ENCODE measurements at regions not wholly inside any gene's neighbourhood (a gene's known extent, or its start where the extent isn't known, plus 50 kb on each side); places are given as distances from the start of the nearest gene placed in this dataset.
"Not testable (repeated sequence)": the region's sequence is repeated elsewhere in the genome, so short reads cannot be mapped to it uniquely, and the experiment has no call there.

- DNase-seq, result no peak
These were observed 145.3 kb upstream of the ECI2 start for GRCh38 chr6:4280707-4281106.

DNA sequence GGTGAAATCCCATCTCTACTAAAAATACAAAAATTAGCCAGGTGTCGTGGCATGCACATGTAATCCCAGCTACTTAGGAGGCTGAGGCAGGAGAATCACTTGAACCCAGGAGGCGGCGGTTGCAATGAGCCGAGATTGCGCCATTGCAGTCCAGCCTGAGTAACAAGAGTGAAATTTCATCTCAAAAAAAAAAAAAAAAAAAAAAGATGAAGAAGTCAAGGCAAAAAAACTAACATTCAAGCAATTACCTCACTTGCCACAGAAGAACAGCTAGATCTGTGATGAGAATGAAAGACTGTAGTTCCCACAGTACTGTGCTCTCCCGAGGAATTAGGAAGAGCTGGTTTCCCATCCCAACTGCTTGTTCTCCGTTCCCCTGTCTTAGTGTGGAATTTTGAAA is 144.7 kb upstream of the ECI2 start:
- DNase-seq, result no peak

DNA sequence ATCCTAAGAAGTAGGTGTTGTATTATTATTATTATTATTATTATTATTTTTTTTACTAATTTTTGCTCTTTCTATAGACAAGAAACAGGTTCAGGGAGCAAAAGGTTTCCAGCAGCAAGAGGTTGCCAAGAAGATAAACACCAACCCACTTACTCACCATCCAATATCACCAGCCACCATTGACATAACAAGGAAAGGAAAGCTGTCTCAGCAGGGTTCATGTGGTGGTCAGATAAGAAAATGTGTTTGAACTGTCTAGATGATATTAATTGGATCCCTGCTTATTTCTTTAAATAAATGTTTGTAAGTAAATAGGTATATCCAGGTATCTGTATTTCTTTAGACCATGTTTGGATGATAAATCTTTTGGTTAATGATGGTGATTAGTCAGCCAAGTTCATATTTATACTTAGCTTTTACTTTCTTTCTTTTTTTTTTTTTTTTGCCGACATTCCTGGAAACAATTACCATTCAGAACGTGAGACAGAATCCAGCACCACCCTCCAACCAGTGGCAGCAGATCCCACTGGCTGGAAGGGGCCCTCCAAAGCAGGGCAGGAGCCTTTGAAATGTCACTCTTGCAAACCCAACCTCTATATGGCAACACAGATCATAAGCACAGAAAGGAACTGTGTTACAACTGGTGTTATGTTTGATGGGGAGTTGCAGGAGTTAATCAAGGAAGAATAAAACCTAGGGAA is 139.2 kb upstream of the ECI2 start:
- no peak for DNase-seq

DNA sequence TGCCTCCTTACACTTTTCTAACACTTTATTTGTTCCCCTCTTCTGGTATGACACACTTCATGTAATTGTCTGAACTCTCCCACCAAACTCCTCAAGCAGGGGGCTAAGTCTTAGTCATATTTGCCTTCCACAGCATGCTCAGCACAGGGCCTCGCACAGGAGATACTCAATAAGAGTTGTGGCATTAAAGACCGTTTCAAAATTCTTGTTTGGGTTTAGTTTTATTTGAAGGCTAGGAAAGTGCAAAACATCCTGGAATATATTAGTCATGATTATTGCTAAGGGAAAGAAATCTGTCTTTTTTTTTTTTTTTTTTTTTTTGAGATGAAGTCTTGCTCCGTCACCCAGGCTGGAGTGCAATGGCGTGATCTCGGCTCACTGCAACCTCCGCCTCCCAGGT is 137.6 kb upstream of the ECI2 start:
- no peak for DNase-seq

- no peak for DNase-seq
These were observed 136.5 kb upstream of the ECI2 start for GRCh38 chr6:4271761-4272470.

GRCh38 chr6:4270776-4271175 is 135.4 kb upstream of the ECI2 start:
- no peak for DNase-seq

DNA sequence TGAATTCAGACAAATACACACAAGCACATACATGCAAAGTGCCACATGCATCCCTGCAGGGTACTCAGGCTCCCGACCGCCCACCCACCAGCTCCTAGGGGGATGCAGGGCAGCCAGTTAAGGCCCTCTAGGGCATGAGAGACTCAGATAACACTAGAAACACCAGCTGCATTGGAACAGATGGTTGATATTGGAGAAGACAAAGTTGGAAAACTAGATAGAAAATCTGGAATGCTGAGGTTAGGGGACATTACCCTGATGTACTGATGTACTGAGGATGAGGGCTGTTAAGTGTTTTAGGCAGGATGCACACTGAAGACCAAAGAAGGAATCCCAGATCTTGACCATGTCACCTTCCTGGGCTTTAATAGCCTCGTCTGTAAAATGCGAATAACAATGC is 134.6 kb upstream of the ECI2 start:
- no peak for DNase-seq

- no peak for DNase-seq
These were observed 132.8 kb upstream of the ECI2 start for GRCh38 chr6:4268171-4268570.

DNA sequence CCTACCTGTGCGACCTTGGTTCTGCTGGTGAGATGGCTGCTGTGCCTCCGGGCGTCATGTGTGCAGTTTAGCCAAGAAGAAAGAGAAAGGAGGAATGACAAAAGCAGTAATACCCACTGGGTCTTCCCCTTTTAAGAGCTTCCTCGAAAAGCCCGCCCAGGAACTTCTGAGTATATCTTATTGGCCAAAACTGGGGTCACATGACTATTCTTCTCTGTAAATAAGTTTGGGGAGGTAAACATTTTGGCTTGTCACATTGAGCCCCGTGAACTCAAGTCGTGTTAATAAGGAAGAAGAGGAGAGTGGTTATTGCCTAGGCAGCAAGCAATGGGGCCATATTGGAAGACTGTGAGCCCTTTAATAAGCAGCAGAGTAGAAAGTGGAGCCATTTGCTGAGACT is 130.4 kb upstream of the ECI2 start:
- no peak for DNase-seq

- DNase-seq, result no peak
These were observed 129.2 kb upstream of the ECI2 start for GRCh38 chr6:4264601-4265000.

GRCh38 chr6:4264081-4264480 is 128.7 kb upstream of the ECI2 start:
- no peak for DNase-seq

DNA sequence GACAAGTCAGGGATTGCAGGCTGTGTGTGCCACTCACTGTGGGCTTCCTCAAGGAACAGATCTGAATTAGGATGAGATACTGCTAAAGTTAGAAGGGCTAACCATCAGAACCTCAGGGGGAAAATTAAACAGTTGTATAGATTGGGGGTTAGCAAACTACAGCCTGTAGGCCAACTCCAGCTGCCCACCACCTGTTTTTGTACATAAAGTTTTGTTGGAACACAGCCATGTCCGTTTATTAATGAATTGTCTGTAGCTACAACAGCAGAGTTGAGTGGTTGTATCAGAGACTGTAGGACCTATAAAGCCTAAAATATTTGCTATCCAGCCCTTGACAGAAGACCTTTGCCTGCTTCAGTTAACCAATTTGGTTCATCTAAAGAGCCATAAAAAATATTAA is 127.2 kb upstream of the ECI2 start:
- no peak for DNase-seq

DNA sequence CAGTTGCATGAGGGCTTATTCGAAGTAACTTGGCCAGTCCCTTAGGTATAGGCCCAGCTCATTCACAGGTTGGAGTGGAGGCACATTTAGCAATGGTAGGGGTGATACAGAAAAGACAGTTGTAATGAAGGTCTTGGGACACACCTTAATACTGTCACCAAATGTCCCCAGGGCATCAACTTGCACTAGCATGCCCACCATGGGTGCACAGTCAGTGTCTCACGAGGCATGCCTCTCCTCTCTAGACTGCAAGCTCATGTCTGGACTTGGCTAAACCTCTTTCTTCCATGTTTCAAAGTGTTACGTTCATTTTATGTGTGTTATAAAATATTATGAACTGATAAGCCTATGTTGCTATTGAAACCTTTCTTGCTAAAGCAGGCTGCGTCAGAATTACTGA is 124.0 kb upstream of the ECI2 start:
- no peak for DNase-seq

DNA sequence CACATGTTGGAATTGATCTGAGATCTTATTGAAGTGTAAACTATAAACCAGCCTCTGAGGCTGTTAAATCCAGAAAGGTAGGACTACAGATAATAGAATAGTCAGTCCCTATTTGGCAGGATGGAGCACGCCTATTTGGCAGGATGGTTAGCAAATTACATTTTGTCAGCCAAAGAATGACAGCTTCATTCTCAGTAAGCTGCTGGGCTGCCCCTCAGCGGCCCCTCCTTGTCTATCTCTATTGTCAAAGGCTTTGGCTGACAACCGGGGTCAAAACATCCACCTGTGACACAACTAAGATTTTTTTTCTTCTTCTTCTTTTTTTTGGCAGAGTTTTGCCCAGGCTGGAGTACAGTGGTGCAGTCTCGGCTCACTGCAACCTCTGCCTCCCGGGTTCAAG is 123.4 kb upstream of the ECI2 start:
- DNase-seq, result no peak

DNA sequence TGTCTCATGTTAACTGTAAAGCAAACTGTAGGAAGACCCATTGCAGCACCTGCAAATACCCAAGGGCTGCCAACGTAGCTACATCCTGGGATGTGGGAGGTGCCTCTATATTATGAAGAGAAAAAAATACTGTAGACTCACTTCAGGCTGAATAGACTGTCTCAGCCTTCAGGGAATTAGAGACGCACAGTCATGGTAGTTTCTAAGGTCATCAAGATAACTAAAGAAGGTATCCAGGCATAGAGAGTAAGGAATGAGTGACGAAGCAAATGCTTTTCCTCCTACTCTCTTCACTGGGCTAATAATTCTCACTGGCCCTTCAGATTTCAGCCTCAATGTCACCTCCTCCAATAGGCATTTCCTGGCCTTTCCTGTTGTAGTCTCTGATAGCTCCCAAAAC is 121.6 kb upstream of the ECI2 start:
- DNase-seq, result no peak

GRCh38 chr6:4253604-4254231 is 118.3 kb upstream of the ECI2 start:
- DNase-seq, result peak in 1 of 3 experiments; percentile 14

DNA sequence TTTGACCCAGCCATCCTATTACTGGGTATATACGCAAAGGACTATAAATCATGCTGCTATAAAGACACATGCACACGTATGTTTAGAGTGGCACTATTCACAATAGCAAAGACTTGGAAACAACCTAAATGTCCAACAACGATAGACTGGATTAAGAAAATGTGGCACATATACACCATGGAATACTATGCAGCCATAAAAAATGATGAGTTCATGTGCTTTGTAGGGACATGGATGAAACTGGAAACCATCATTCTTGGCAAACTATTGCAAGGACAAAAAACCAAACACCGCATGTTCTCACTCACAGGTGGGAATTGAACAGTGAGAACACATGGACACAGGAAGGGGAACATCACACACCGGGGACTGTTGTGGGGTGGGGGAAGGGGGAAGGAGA is 117.1 kb upstream of the ECI2 start:
- not testable (repeated sequence) for DNase-seq

- DNase-seq, result no peak
These were observed 115.3 kb upstream of the ECI2 start for GRCh38 chr6:4250645-4251044.

DNA sequence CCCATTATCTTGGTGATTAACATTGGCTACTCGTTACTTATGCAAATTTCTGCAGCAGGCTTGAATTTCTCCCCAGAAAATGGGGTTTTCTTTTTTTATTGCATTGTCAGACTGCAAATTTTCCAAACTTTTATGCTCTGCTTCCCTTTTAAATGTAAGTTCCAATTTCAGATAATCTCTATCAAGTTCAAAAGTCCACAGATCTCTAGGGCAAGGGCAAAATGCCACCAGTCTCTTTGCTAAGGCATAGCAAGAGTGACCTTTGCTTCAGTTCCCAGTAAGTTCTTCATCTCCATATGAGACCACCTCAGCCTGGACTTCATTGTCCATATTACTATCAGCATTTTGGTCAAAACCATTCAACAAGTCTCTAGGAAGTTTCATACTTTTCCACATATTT is 108.5 kb upstream of the ECI2 start:
- DNase-seq, result not testable (repeated sequence)

GRCh38 chr6:4243237-4243636 is 107.9 kb upstream of the ECI2 start:
- DNase-seq, result no peak

DNA sequence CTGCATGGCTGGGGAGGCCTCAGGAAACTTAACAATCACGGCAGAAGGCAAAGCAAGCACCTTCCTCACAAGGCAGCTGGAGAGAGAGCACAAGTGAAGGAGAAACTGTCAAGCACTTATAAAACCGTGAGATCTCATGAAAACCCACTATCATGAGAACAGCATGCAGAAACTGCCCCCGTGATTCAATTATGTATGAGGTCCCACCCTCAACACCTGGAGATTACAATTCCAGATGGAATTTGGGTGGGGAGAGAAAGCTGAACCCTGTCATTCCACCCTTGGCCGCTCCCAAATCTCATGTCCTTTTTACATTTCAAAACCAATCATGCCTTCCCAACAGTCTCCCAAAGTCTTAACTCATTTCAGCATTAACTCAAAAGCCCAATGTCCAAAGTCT is 107.2 kb upstream of the ECI2 start:
- no peak for DNase-seq

- DNase-seq, result no peak
These were observed 104.8 kb upstream of the ECI2 start for GRCh38 chr6:4240148-4240547.

DNA sequence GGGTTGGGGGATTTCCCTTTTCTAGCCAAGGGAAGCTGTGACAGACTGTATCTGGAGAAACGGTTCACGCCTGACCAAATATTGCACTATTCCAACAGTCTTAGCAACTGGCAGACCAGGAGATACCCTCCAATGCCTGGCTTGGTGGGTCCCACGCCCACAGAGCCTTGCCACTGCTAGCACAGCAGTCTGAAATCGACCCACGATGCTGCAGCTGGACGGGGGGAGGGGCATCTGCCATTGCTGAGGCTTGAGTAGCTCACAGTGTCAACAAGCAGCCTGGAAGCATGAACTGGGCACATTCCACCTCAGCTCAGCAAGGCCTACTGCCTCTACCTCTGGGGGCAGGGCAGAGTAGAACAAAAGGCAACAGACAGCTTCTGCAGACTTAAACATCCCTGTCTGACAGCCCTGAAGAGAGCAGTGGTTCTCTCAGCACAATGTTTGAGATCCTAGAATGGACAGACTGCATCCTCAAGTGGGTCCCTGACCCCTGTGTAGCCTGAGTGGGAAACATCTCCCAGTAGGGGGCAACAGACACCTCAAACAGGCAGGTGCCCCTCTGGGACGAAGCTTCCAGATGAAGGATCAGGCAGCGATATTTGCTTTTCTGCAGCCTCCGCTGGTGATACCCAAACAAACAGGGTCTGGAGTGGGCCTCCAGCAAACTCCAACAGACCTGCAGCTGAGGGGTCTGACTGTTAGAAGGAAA is 89.9 kb upstream of the ECI2 start:
- DNase-seq, result peak in 1 of 3 experiments; percentile 3
